WERI-Rb-1 (cell line): ENCODE measurements at regions not wholly inside any gene's neighbourhood (a gene's known extent, or its start where the extent isn't known, plus 50 kb on each side); places are given as distances from the start of the nearest gene placed in this dataset.
A peak's percentile ranks its signal among the peaks of the same experiment; 100 is the strongest.

Experiments used
- DNase-seq: peaks from one replicate; pipeline ENCODE4 v3.0.0-alpha.2; 2020
- H3K27ac ChIP-seq: fragments of 250-450 bp; sonication (Bioruptor Pico); 2 replicates; pipeline ENCODE4 v1.5.1; 2020; ENCODE audit warnings: mild to moderate bottlenecking, moderate library complexity
- H3K27me3 ChIP-seq: fragments of 250-450 bp; sonication (Bioruptor Pico); 2 replicates; pipeline ENCODE4 v1.5.1; 2021; ENCODE audit warnings: mild to moderate bottlenecking, low read depth, moderate library complexity; ENCODE audit not compliant: insufficient read depth, severe bottlenecking
- H3K36me3 ChIP-seq: fragments of 250-450 bp; sonication (Bioruptor Pico); 2 replicates; pipeline ENCODE4 v1.5.1; 2020; ENCODE audit warnings: mild to moderate bottlenecking, moderate library complexity
- H3K4me3 ChIP-seq: 2 replicates; pipeline ENCODE4 v1.5.1; 2011; ENCODE audit warnings: low read depth, mild to moderate bottlenecking, control low read depth, low read length
- H3K9me3 ChIP-seq: fragments of 250-450 bp; sonication (Bioruptor Pico); 2 replicates; pipeline ENCODE4 v1.5.1; 2021; ENCODE audit warnings: mild to moderate bottlenecking, moderate library complexity; ENCODE audit not compliant: severe bottlenecking
- CTCF ChIP-seq: IDR thresholded peaks from 2 replicates; pipeline ENCODE4 v1.5.1; 2011; ENCODE audit warnings: low read depth, mild to moderate bottlenecking, control low read depth, inconsistent platforms, low read length

GRCh38 chr9:19931098-19931890 lies 142.5 kb upstream of the SLC24A2 start:
- H3K9me3 ChIP-seq, result no peaks in the 10 kb centered on the region
- DNase-seq, result no peak
- no peaks in the 10 kb centered on the region for H3K27me3 ChIP-seq
- H3K27ac ChIP-seq, result no peak overlapping the region
- no peaks in the 10 kb centered on the region for H3K36me3 ChIP-seq
- TF ChIP-seq CTCF, result no peak
- no peak overlapping the region for H3K4me3 ChIP-seq

GRCh38 chr9:19927560-19927959 lies 138.7 kb upstream of the SLC24A2 start:
- H3K36me3 ChIP-seq, result no peaks in the 10 kb centered on the region
- no peaks in the 10 kb centered on the region for H3K27me3 ChIP-seq
- no peak overlapping the region for H3K27ac ChIP-seq
- no peak for DNase-seq
- no peaks in the 10 kb centered on the region for H3K9me3 ChIP-seq
- TF ChIP-seq CTCF, result no peak
- H3K4me3 ChIP-seq, result no peak overlapping the region

GRCh38 chr9:19926774-19927173 lies 137.9 kb upstream of the SLC24A2 start:
- Histone ChIP-seq H3K36me3 (no peaks in the 10 kb centered on the region), H3K4me3 (no peak overlapping the region), H3K27me3 (no peaks in the 10 kb centered on the region), H3K27ac (no peak overlapping the region), H3K9me3 (no peaks in the 10 kb centered on the region)
- DNase-seq, result no peak
- TF ChIP-seq CTCF, result no peak

GRCh38 chr9:19925674-19926503 lies 137.1 kb upstream of the SLC24A2 start:
- no peak overlapping the region; the same call in 1 of the 2 replicates for H3K27ac ChIP-seq
- peak; percentile 96 for TF ChIP-seq CTCF
- no peaks in the 10 kb centered on the region for H3K27me3 ChIP-seq
- H3K36me3 ChIP-seq, result no peaks in the 10 kb centered on the region
- H3K9me3 ChIP-seq, result no peaks in the 10 kb centered on the region
- peak overlapping the region; percentile 32 for H3K4me3 ChIP-seq
- DNase-seq, result peak; percentile 75

- Histone ChIP-seq H3K27me3 (no peaks in the 10 kb centered on the region), H3K27ac (no peak overlapping the region), H3K36me3 (no peaks in the 10 kb centered on the region), H3K4me3 (no peak overlapping the region), H3K9me3 (no peaks in the 10 kb centered on the region)
- no peak for TF ChIP-seq CTCF
- no peak for DNase-seq
Measured at GRCh38 chr9:19924080-19924479, 135.2 kb upstream of the SLC24A2 start.
